H1 (cell line): ENCODE measurements at regions not wholly inside any gene's neighbourhood (a gene's known extent, or its start where the extent isn't known, plus 50 kb on each side); places are given as distances from the start of the nearest gene placed in this dataset.

Experiments
- CTCF ChIA-PET: fragments of 300-600 bp; sonication (Branson Sonifier 250); formaldehyde crosslinking; loops from one replicate; lab custom pipeline; 2021; ENCODE audit not compliant: partially characterized antibody; lab: Charles Lee
- POLR2A ChIA-PET: fragments of 300-600 bp; sonication (Branson Sonifier 250); formaldehyde crosslinking; loops from one replicate; lab custom pipeline; 2021; ENCODE audit warnings: inconsistent platforms; ENCODE audit not compliant: partially characterized antibody; lab: Charles Lee
- DNase-seq, 2 experiments: peaks; one replicate each; pipeline versions ENCODE4 v3.0.0 to v3.0.0-alpha.2; 2010 to 2022; ENCODE audit warnings: low spot score in 2 of 2, low read depth in 1 of 2, mixed read lengths in 1 of 2
- FAIRE-seq: peaks from 2 replicates; lab custom pipeline; 2011; peaks lifted over from hg19 to GRCh38; lab: Jason Lieb, UNC
- H2AFZ ChIP-seq: 2 replicates; pipeline ENCODE4 v1.8.1; 2012; ENCODE audit warnings: low read length, inconsistent platforms
- H2AK5ac ChIP-seq: 2 replicates; pipeline ENCODE4 v1.6.1; 2013; ENCODE audit warnings: low read depth, low read length
- H2BK120ac ChIP-seq: replicated peaks from 2 replicates; pipeline ENCODE3; 2013; ENCODE audit warnings: low read depth, low read length, inconsistent platforms
- H2BK12ac ChIP-seq: 2 replicates; pipeline ENCODE4 v1.6.1; 2013; ENCODE audit warnings: low read depth, low read length
- H2BK15ac ChIP-seq: 2 replicates; pipeline ENCODE4 v1.6.1; 2013; ENCODE audit warnings: low read length
- H2BK20ac ChIP-seq: 2 replicates; pipeline ENCODE4 v1.6.1; 2013; ENCODE audit warnings: low read length
- H2BK5ac ChIP-seq: 2 replicates; pipeline ENCODE4 v1.6.1; 2013; ENCODE audit warnings: low read depth, low read length
- H3K14ac ChIP-seq: 2 replicates; pipeline ENCODE4 v1.6.1; 2013; ENCODE audit warnings: inconsistent platforms; ENCODE audit not compliant: insufficient read length
- H3K18ac ChIP-seq: 2 replicates; pipeline ENCODE4 v1.6.1; 2013; ENCODE audit warnings: low read length; ENCODE audit errors: extremely low read depth
- H3K23ac ChIP-seq: 2 replicates; pipeline ENCODE4 v1.6.1; 2013; ENCODE audit warnings: inconsistent platforms; ENCODE audit not compliant: insufficient read length
- H3K23me2 ChIP-seq: 2 replicates; pipeline ENCODE4 v1.6.1; 2013; ENCODE audit warnings: low read depth, low read length
- H3K27ac ChIP-seq: 2 replicates; pipeline ENCODE4 v1.6.1; 2011; ENCODE audit warnings: low read depth, low read length, inconsistent platforms
- H3K27me3 ChIP-seq, 4 experiments: replicated peaks in 1 of 4; 1 replicate in 1 of 4; 2 replicates in 3 of 4; pipeline versions ENCODE4 v1.6.1 to v1.8.1; 2011 to 2013; ENCODE audit warnings: low read length in 3 of 4, mild to moderate bottlenecking in 3 of 4, inconsistent platforms in 2 of 4, mixed read lengths in 2 of 4, moderate library complexity in 1 of 4; ENCODE audit not compliant: control insufficient read depth in 3 of 4, insufficient read depth in 3 of 4; ENCODE audit errors: extremely low read depth in 1 of 4
- H3K36me3 ChIP-seq, 4 experiments: 2 replicates each; pipeline versions ENCODE4 v1.6.1 to v1.8.1; 2011 to 2013; ENCODE audit warnings: mild to moderate bottlenecking in 4 of 4, low read length in 3 of 4, moderate library complexity in 2 of 4, control low read depth in 1 of 4, inconsistent platforms in 1 of 4; ENCODE audit not compliant: insufficient read depth in 4 of 4, control insufficient read depth in 2 of 4
- H3K4ac ChIP-seq: replicated peaks from 2 replicates; pipeline ENCODE3; 2013; ENCODE audit warnings: low read length, low read depth, mixed read lengths, inconsistent platforms; ENCODE audit not compliant: insufficient read length
- H3K4me1 ChIP-seq, 4 experiments: replicated peaks in 1 of 4; 1 replicate in 1 of 4; 2 replicates in 3 of 4; pipeline versions ENCODE4 v1.6.1 to v1.8.1; 2011 to 2013; ENCODE audit warnings: low read length in 3 of 4, inconsistent platforms in 2 of 4, mixed read lengths in 1 of 4; ENCODE audit not compliant: insufficient read depth in 4 of 4, control insufficient read depth in 3 of 4
- H3K4me2 ChIP-seq, 2 experiments: 2 replicates each; pipeline versions ENCODE4 v1.6.1 to v1.8.1; 2011 to 2013; ENCODE audit warnings: low read depth in 2 of 2, low read length in 2 of 2, control low read depth in 1 of 2, inconsistent platforms in 1 of 2, mild to moderate bottlenecking in 1 of 2; ENCODE audit not compliant: insufficient read depth in 1 of 2
- H3K4me3 ChIP-seq, 4 experiments: fragments of 200-600, 300-600 bp in 1 of 4; sonication (generic), shearing (Covaris generic), sonication (Bioruptor Twin) in 1 of 4; 2 replicates each; pipeline versions ENCODE4 v1.5.1 to v1.8.1; 2011 to 2016; ENCODE audit warnings: low read length in 4 of 4, low read depth in 3 of 4, control low read depth in 2 of 4, inconsistent platforms in 2 of 4, mild to moderate bottlenecking in 2 of 4, mixed read lengths in 1 of 4, moderate library complexity in 1 of 4; ENCODE audit not compliant: insufficient read depth in 2 of 4; ENCODE audit errors: extremely low read depth in 1 of 4
- H3K56ac ChIP-seq: replicated peaks from 2 replicates; pipeline ENCODE3; 2013; ENCODE audit warnings: low read depth, mild to moderate bottlenecking, mixed read lengths, low read length, inconsistent platforms; ENCODE audit not compliant: insufficient read length
- H3K79me1 ChIP-seq: 2 replicates; pipeline ENCODE4 v1.6.1; 2013; ENCODE audit warnings: low read depth, low read length, control low read depth
- H3K79me2 ChIP-seq, 2 experiments: 2 replicates each; pipeline versions ENCODE4 v1.6.1 to v1.8.1; 2012 to 2013; ENCODE audit warnings: low read length in 2 of 2, mild to moderate bottlenecking in 2 of 2, inconsistent platforms in 1 of 2; ENCODE audit not compliant: insufficient read depth in 2 of 2, control insufficient read depth in 1 of 2
- H3K9ac ChIP-seq, 4 experiments: replicated peaks in 1 of 4; 1 replicate in 1 of 4; 2 replicates in 3 of 4; pipeline versions ENCODE4 v1.6.1 to v1.8.1; 2011 to 2013; ENCODE audit warnings: low read depth in 3 of 4, low read length in 3 of 4, control low read depth in 2 of 4, mild to moderate bottlenecking in 2 of 4, moderate library complexity in 2 of 4, inconsistent platforms in 1 of 4; ENCODE audit errors: extremely low read depth in 1 of 4
- H3K9me3 ChIP-seq, 2 experiments: 2 replicates each; pipeline versions ENCODE4 v1.6.1 to v1.8.1; 2012 to 2013; ENCODE audit warnings: mild to moderate bottlenecking in 2 of 2, moderate library complexity in 2 of 2, control low read depth in 1 of 2, inconsistent platforms in 1 of 2, low read depth in 1 of 2, low read length in 1 of 2, mixed read lengths in 1 of 2; ENCODE audit not compliant: insufficient read depth in 2 of 2
- H4K20me1 ChIP-seq, 2 experiments: replicated peaks in 1 of 2; 2 replicates each; pipeline versions ENCODE3 to v1.8.1; 2011 to 2013; ENCODE audit warnings: inconsistent platforms in 2 of 2, low read length in 2 of 2, mild to moderate bottlenecking in 1 of 2; ENCODE audit not compliant: insufficient read depth in 2 of 2, control insufficient read depth in 1 of 2
- H4K5ac ChIP-seq: 2 replicates; pipeline ENCODE4 v1.6.1; 2013; ENCODE audit warnings: low read length, low read depth, mixed read lengths, inconsistent platforms; ENCODE audit not compliant: insufficient read length
- H4K8ac ChIP-seq: 2 replicates; pipeline ENCODE4 v1.8.0; 2013; ENCODE audit warnings: mild to moderate bottlenecking, moderate library complexity, low read length, inconsistent platforms; ENCODE audit not compliant: insufficient read depth; ENCODE audit errors: extremely low read depth
- H4K91ac ChIP-seq: replicated peaks from 2 replicates; pipeline ENCODE3; 2013; ENCODE audit warnings: low read length, mixed read lengths, inconsistent platforms; ENCODE audit not compliant: insufficient read length
- ASH2L ChIP-seq: fragments of 200-600, 300-600 bp; sonication (generic); IDR thresholded peaks from one replicate; pipeline ENCODE4 v1.7.1; 2017; ENCODE audit warnings: low read length
- BRCA1 ChIP-seq: IDR thresholded peaks from 2 replicates; pipeline ENCODE4 v1.6.1; 2012; ENCODE audit warnings: low read depth, low read length, improper control_type of control experiment
- EZH2 ChIP-seq: fragments of 200-600 bp; sonication (generic); IDR thresholded peaks from 2 replicates; pipeline ENCODE4 v1.7.1; 2012; ENCODE audit warnings: low read depth, mild to moderate bottlenecking, moderate library complexity, low read length, inconsistent platforms; ENCODE audit not compliant: severe bottlenecking
- KDM4A ChIP-seq: IDR thresholded peaks from one replicate; pipeline ENCODE4 v1.7.1; 2012; ENCODE audit warnings: low read depth, mild to moderate bottlenecking, moderate library complexity, low read length, inconsistent platforms; ENCODE audit not compliant: severe bottlenecking
- PHF8 ChIP-seq: fragments of 200-600 bp; sonication (generic); conservative IDR thresholded peaks from 2 replicates; pipeline ENCODE4 v1.7.1; 2012; ENCODE audit warnings: low read depth, mild to moderate bottlenecking, inconsistent platforms, low read length, moderate library complexity
- RFX5 ChIP-seq: IDR thresholded peaks from 2 replicates; pipeline ENCODE4 v1.6.1; 2011; ENCODE audit warnings: low read depth, low read length, improper control_type of control experiment, borderline replicate concordance
- SIN3A ChIP-seq, 2 experiments: IDR thresholded peaks in 1 of 2; conservative IDR thresholded peaks in 1 of 2; 2 replicates each; pipeline ENCODE4 v1.6.1; 2011 to 2012; ENCODE audit warnings: low read length in 2 of 2, improper control_type of control experiment in 1 of 2, low read depth in 1 of 2, mild to moderate bottlenecking in 1 of 2
- TBP ChIP-seq: IDR thresholded peaks from 2 replicates; pipeline ENCODE4 v1.6.1; 2011; ENCODE audit warnings: low read depth, low read length, improper control_type of control experiment
- ZNF274 ChIP-seq: IDR thresholded peaks from 2 replicates; pipeline ENCODE4 v1.7.0; 2012; ENCODE audit warnings: low read length, borderline replicate concordance; ENCODE audit errors: extremely low read depth
- WGBS, 2 experiments: shearing (Covaris generic) in 1 of 2; methylation state at CpG; one replicate each; pipeline versions ENCODE4 v1.1.6 to v1.1.7; 2013 to 2015; ENCODE audit warnings: low lambda C conversion rate in 2 of 2, mixed read lengths in 2 of 2, inconsistent platforms in 1 of 2, low coverage in 1 of 2, missing lambda C conversion rate in 1 of 2; ENCODE audit not compliant: insufficient replicate concordance in 2 of 2, insufficient coverage in 1 of 2, insufficient read length in 1 of 2; ENCODE audit errors: extremely low coverage in 1 of 2, missing lambda C conversion rate in 1 of 2; 5-methylcytosine and 5-hydroxymethylcytosine counted together
- TF ChIP-seq, protein P1 (sequence below), 3 experiments: IDR thresholded peaks; 1 replicate in 2 of 3; 2 replicates in 1 of 3; pipeline versions ENCODE4 v1.5.1 to v1.6.1; 2011; ENCODE audit warnings: low read length in 3 of 3, mild to moderate bottlenecking in 3 of 3, inconsistent platforms in 2 of 3, low read depth in 1 of 3, moderate library complexity in 1 of 3; ENCODE audit not compliant: insufficient read depth in 1 of 3; ENCODE audit errors: control extremely low read depth in 1 of 3

DNA sequence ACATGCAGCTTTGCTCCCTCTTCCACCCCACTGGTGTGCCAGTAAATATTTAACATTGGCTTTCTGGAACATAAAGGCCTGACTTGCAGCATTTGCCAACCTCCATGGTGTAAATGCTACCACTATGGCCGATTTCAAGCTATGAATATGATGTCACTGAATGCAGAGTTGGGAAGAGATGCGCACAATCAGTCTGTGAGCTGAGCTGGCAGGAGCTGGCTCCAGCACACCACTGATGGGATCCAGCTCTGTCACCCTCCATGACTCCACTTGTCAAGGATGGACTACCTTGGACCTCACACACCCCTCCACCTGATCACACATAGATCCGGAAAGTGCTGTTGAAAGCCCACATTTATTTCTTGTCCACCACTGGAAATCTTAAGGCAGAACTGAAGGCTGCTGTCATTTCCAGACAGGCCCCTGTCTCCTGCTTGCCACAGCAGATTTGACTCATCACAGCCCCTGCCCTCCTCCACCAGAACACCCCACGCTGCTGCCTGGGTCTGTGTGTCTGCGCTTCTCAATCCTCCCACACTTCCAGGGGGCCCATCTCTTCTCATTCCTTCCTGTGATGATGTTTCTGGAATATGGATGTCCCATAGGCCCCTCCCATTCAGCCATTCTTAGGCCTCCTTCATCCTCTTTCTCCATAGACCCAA, 82.2 kb upstream of the BCAR3 start:
- no peak overlapping the region for H3K4me3 ChIP-seq
- no peak overlapping the region for H2BK15ac ChIP-seq
- ChIA-PET CTCF (interaction anchor here (0.5 to 2.9 kb wide), 3 partner anchors 12 to 134 kb away, joined by 3 to 18 read pairs (median 3); no protein-coding TSS in a partner anchor), POLR2A (no interaction called here)
- DNase-seq (no peak), FAIRE-seq (no peak)
- no peak overlapping the region for H2AFZ ChIP-seq
- no peak overlapping the region for H2BK120ac ChIP-seq
- H3K4me1 ChIP-seq, result peaks cover 3 to 5% (median 4%) of the 10 kb centered on the region in 4 experiments
- H4K91ac ChIP-seq, result no peak overlapping the region
- no peaks in the 10 kb centered on the region; the same call in 1 of the 2 replicates for H3K23me2 ChIP-seq
- H3K18ac ChIP-seq, result no peak overlapping the region
- no peak overlapping the region for H3K27ac ChIP-seq
- no peaks in the 10 kb centered on the region for H3K36me3 ChIP-seq
- H3K4me2 ChIP-seq, result no peak overlapping the region
- H3K79me2 ChIP-seq, result no peaks in the 10 kb centered on the region
- no peak overlapping the region for H2BK20ac ChIP-seq
- H3K14ac ChIP-seq, result no peak overlapping the region
- H3K9ac ChIP-seq, result no peak overlapping the region
- no peaks in the 10 kb centered on the region for H4K20me1 ChIP-seq
- H2AK5ac ChIP-seq, result no peak overlapping the region
- H3K4ac ChIP-seq, result no peak overlapping the region
- H2BK12ac ChIP-seq, result no peak overlapping the region
- no peak overlapping the region for H4K5ac ChIP-seq
- no peak overlapping the region for H3K23ac ChIP-seq
- 91% methylated on average over 5 of the region's 5 CpGs; no CpG with 5 or more reads in 1 of the 2 experiments for WGBS, 2 experiments
- H3K9me3 ChIP-seq, result no peaks in the 10 kb centered on the region
- H3K27me3 ChIP-seq, result no peaks in the 10 kb centered on the region
- H4K8ac ChIP-seq, result no peak overlapping the region
- no peak overlapping the region for H2BK5ac ChIP-seq
- H3K56ac ChIP-seq, result no peak overlapping the region
- H3K79me1 ChIP-seq, result no peaks in the 10 kb centered on the region; the same call in 1 of the 2 replicates
- no peak for TF ChIP-seq ASH2L
- no peak for TF ChIP-seq SIN3A (conservative IDR thresholded peaks at IDR 0.05 in 1 of 2, IDR thresholded peaks at IDR 0.05 in 1 of 2; ENCODE audit: low read depth in 1 of 2, low read length in 2 of 2)
- no peak for TF ChIP-seq TBP
- no peak for TF ChIP-seq KDM4A
- no peak for TF ChIP-seq ZNF274
- no peak for TF ChIP-seq RFX5
- TF ChIP-seq BRCA1, result no peak
- TF ChIP-seq EZH2, result no peak
- TF ChIP-seq, protein P1, sequence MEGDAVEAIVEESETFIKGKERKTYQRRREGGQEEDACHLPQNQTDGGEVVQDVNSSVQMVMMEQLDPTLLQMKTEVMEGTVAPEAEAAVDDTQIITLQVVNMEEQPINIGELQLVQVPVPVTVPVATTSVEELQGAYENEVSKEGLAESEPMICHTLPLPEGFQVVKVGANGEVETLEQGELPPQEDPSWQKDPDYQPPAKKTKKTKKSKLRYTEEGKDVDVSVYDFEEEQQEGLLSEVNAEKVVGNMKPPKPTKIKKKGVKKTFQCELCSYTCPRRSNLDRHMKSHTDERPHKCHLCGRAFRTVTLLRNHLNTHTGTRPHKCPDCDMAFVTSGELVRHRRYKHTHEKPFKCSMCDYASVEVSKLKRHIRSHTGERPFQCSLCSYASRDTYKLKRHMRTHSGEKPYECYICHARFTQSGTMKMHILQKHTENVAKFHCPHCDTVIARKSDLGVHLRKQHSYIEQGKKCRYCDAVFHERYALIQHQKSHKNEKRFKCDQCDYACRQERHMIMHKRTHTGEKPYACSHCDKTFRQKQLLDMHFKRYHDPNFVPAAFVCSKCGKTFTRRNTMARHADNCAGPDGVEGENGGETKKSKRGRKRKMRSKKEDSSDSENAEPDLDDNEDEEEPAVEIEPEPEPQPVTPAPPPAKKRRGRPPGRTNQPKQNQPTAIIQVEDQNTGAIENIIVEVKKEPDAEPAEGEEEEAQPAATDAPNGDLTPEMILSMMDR (IDR thresholded peaks at IDR 0.05; ENCODE audit: control extremely low read depth in 1 of 3, insufficient read depth in 1 of 3, low read depth in 1 of 3, low read length in 3 of 3), result no peak
- TF ChIP-seq PHF8, result no peak
